PFSK-1 (cell line): ENCODE measurements at regions not wholly inside any gene's neighbourhood (a gene's known extent, or its start where the extent isn't known, plus 50 kb on each side); places are given as distances from the start of the nearest gene placed in this dataset.

Experiments used
- POLR2AphosphoS5 ChIP-seq: IDR thresholded peaks from 2 replicates; pipeline ENCODE4 v1.6.1; 2012; ENCODE audit warnings: low read depth, mild to moderate bottlenecking, control low read depth, low read length, moderate library complexity
- REST ChIP-seq, 2 experiments: IDR thresholded peaks; 2 replicates each; pipeline versions ENCODE4 v1.6.1 to v1.8.0; 2011 to 2012; ENCODE audit warnings: low read depth in 2 of 2, low read length in 2 of 2, control low read depth in 1 of 2, inconsistent platforms in 1 of 2, mild to moderate bottlenecking in 1 of 2, moderate library complexity in 1 of 2; ENCODE audit not compliant: insufficient read depth in 1 of 2
- SIN3A ChIP-seq: IDR thresholded peaks from 2 replicates; pipeline ENCODE4 v1.6.1; 2012; ENCODE audit warnings: mild to moderate bottlenecking, low read length, moderate library complexity, borderline replicate concordance; ENCODE audit not compliant: insufficient read depth
- TAF1 ChIP-seq: IDR thresholded peaks from 2 replicates; pipeline ENCODE4 v1.6.1; 2012; ENCODE audit warnings: low read length, control low read depth, borderline replicate concordance; ENCODE audit not compliant: insufficient read depth

GRCh38 chr20:48162621-48163020, 377.3 kb upstream of the SULF2 start:
- TF ChIP-seq TAF1 = no peak
- no peak for TF ChIP-seq POLR2AphosphoS5
- no peak for TF ChIP-seq REST (IDR thresholded peaks at IDR 0.05; ENCODE audit: insufficient read depth in 1 of 2, low read depth in 2 of 2, low read length in 2 of 2)
- no peak for TF ChIP-seq SIN3A
